ENCODE measurements at regions not wholly inside any gene's neighbourhood (a gene's known extent, or its start where the extent isn't known, plus 50 kb on each side); places are given as distances from the start of the nearest gene placed in this dataset.
A peak's percentile ranks its signal among the peaks of the same experiment; 100 is the strongest.

GRCh38 chr13:40123962-40124632, 468.6 kb downstream of the COG6 start:
- no peak for DNase-seq

- DNase-seq: no peak
These were observed 469.2 kb downstream of the COG6 start for GRCh38 chr13:40124633-40125015.

GRCh38 chr13:40125336-40125735, 469.9 kb downstream of the COG6 start:
- no peak for DNase-seq

- no peak for DNase-seq
These were observed 471.0 kb downstream of the COG6 start for GRCh38 chr13:40126306-40127085.

- DNase-seq: no peak
These were observed 472.0 kb downstream of the COG6 start for GRCh38 chr13:40127476-40127875.

GRCh38 chr13:40127925-40128324, 472.5 kb downstream of the COG6 start:
- no peak for DNase-seq

- DNase-seq: no peak
These were observed 474.0 kb downstream of the COG6 start for GRCh38 chr13:40129467-40129866.

GRCh38 chr13:40130871-40131636, 475.6 kb downstream of the COG6 start:
- DNase-seq: no peak

GRCh38 chr13:40132249-40132648, 476.8 kb downstream of the COG6 start:
- no peak for DNase-seq

GRCh38 chr13:40136896-40137295, 481.4 kb downstream of the COG6 start:
- no peak for DNase-seq

GRCh38 chr13:40137400-40137799, 481.9 kb downstream of the COG6 start:
- DNase-seq: no peak

- no peak for DNase-seq
These were observed 484.5 kb downstream of the COG6 start for GRCh38 chr13:40139896-40140520.

- no peak for DNase-seq
These were observed 486.5 kb downstream of the COG6 start for GRCh38 chr13:40141859-40142555.

- DNase-seq: no peak
These were observed 487.6 kb downstream of the COG6 start for GRCh38 chr13:40143106-40143505.

GRCh38 chr13:40143559-40143958, 488.1 kb downstream of the COG6 start:
- DNase-seq: no peak

GRCh38 chr13:40145139-40145538, 489.7 kb downstream of the COG6 start:
- DNase-seq: no peak

- no peak for DNase-seq
These were observed 490.6 kb downstream of the COG6 start for GRCh38 chr13:40146063-40146462.

GRCh38 chr13:40146611-40147117, 491.2 kb downstream of the COG6 start:
- peak; percentile 52 for DNase-seq

GRCh38 chr13:40148101-40148500, 492.6 kb downstream of the COG6 start:
- DNase-seq: peak; percentile 14

GRCh38 chr13:40148742-40149141, 493.3 kb downstream of the COG6 start:
- DNase-seq: no peak

- no peak for DNase-seq
These were observed 494.3 kb downstream of the COG6 start for GRCh38 chr13:40149611-40150274.

- DNase-seq: no peak
These were observed 496.2 kb downstream of the COG6 start for GRCh38 chr13:40151673-40152072.

Measured in CD4-positive, alpha-beta T cell treated with Interleukin-4 for 4 hours (primary cell).